HCT116 (cell line): ENCODE measurements at regions not wholly inside any gene's neighbourhood (a gene's known extent, or its start where the extent isn't known, plus 50 kb on each side); places are given as distances from the start of the nearest gene placed in this dataset.

Experiments used
- ATAC-seq: fragments of 200-7000 bp; cut with Tn5 transposase; 2 replicates; pipeline ENCODE4 v1.9.1; 2020; ENCODE audit warnings: mild to moderate bottlenecking, moderate library complexity
- BruUV-seq: library from RNA; stranded (reverse); fragments of 400-500 nt; replicated peaks from 2 replicates; lab custom pipeline; 2021; lab: Mats Ljungman, UMichigan
- CTCF ChIA-PET: fragments of 300-600 bp; sonication (Branson Sonifier 250); formaldehyde crosslinking; loops from one replicate; lab custom pipeline; 2021; ENCODE audit warnings: antibody characterized with exemption; lab: Charles Lee
- POLR2A ChIA-PET: fragments of 300-600, 350-600 bp; sonication (Branson Sonifier 250); formaldehyde crosslinking; loops from one replicate; lab custom pipeline; 2021; ENCODE audit warnings: antibody characterized with exemption; lab: Charles Lee
- RAD21 ChIA-PET, 2 experiments: fragments of 300-600 bp; sonication (Branson Sonifier 250); formaldehyde crosslinking; loops; one replicate each; lab custom pipeline; 2023; ENCODE audit warnings: low total read pairs in 2 of 2; ENCODE audit not compliant: uncharacterized antibody in 2 of 2, unreplicated experiment in 2 of 2, low non-redundant PET in 1 of 2; lab: Charles Lee
- DNase-seq: peaks from one replicate; pipeline ENCODE4 v3.0.0-alpha.2; 2010; ENCODE audit warnings: low read depth, low spot score
- H2AFZ ChIP-seq: fragments of 200-600 bp; shearing (Covaris generic), sonication (generic); 2 replicates; pipeline ENCODE4 v1.6.1; 2017; ENCODE audit warnings: low read depth, mixed run types, mixed read lengths, antibody characterized with exemption, low read length; ENCODE audit not compliant: poor library complexity, severe bottlenecking
- H3K27ac ChIP-seq: 2 replicates; pipeline ENCODE4 v1.5.1; 2012; ENCODE audit warnings: low read depth, low read length
- H3K27me3 ChIP-seq: fragments of 200-600 bp; sonication (generic); 2 replicates; pipeline ENCODE4 v1.6.1; 2016; ENCODE audit warnings: mixed run types, low read length, mixed read lengths; ENCODE audit not compliant: insufficient read depth
- H3K36me3 ChIP-seq, 2 experiments: fragments of 200-500 bp in 1 of 2; fragments of 200-600 bp in 1 of 2; sonication (Bioruptor generic) in 1 of 2; sonication (generic) in 1 of 2; 2 replicates each; pipeline versions ENCODE4 v1.5.1 to v1.6.1; 2014 to 2016; ENCODE audit warnings: low read length in 2 of 2, inconsistent platforms in 1 of 2, mixed read lengths in 1 of 2, mixed run types in 1 of 2; ENCODE audit not compliant: insufficient read depth in 2 of 2, control insufficient read depth in 1 of 2
- H3K4me1 ChIP-seq, 2 experiments: fragments of 200-600 bp in 1 of 2; sonication (generic) in 1 of 2; 2 replicates each; pipeline versions ENCODE4 v1.5.1 to v1.6.1; 2012 to 2017; ENCODE audit warnings: low read length in 2 of 2, inconsistent platforms in 1 of 2, mild to moderate bottlenecking in 1 of 2, mixed read lengths in 1 of 2, mixed run types in 1 of 2, moderate library complexity in 1 of 2; ENCODE audit not compliant: insufficient read depth in 2 of 2, control insufficient read depth in 1 of 2
- H3K4me2 ChIP-seq: fragments of 200-600 bp; sonication (generic); 2 replicates; pipeline ENCODE4 v1.6.1; 2017; ENCODE audit warnings: mixed run types, low read length, mixed read lengths
- H3K4me3 ChIP-seq, 2 experiments: fragments of 200-600 bp in 1 of 2; sonication (generic) in 1 of 2; replicated peaks in 1 of 2; 2 replicates each; pipeline ENCODE4 v1.5.1; 2011 to 2016; ENCODE audit warnings: low read length in 2 of 2, control low read depth in 1 of 2, low read depth in 1 of 2, mild to moderate bottlenecking in 1 of 2, mixed read lengths in 1 of 2, mixed run types in 1 of 2
- H3K79me2 ChIP-seq: fragments of 200-600 bp; sonication (generic); 2 replicates; pipeline ENCODE4 v1.6.1; 2017; ENCODE audit warnings: mild to moderate bottlenecking, mixed run types, low read length, moderate library complexity, mixed read lengths; ENCODE audit not compliant: insufficient read depth
- H3K9ac ChIP-seq: fragments of 200-600 bp; sonication (generic); 2 replicates; pipeline ENCODE4 v1.6.1; 2016; ENCODE audit warnings: low read length, mixed read lengths
- H3K9me2 ChIP-seq: fragments of 200-600 bp; sonication (generic), shearing (Covaris generic); 2 replicates; pipeline ENCODE4 v1.6.1; 2017; ENCODE audit warnings: mixed run types, mild to moderate bottlenecking, moderate library complexity; ENCODE audit not compliant: insufficient read depth
- H3K9me3 ChIP-seq, 2 experiments: fragments of 200-500 bp in 1 of 2; fragments of 200-600 bp in 1 of 2; sonication (Bioruptor generic) in 1 of 2; sonication (generic) in 1 of 2; 2 replicates each; pipeline ENCODE4 v1.6.1; 2014 to 2017; ENCODE audit warnings: low read length in 2 of 2, mixed read lengths in 2 of 2, inconsistent platforms in 1 of 2, low read depth in 1 of 2, mild to moderate bottlenecking in 1 of 2, mixed run types in 1 of 2, moderate library complexity in 1 of 2; ENCODE audit not compliant: control insufficient read depth in 1 of 2, insufficient read depth in 1 of 2
- H4K20me1 ChIP-seq: fragments of 200-600 bp; sonication (generic), shearing (Covaris generic); 2 replicates; pipeline ENCODE4 v1.6.1; 2017; ENCODE audit warnings: mixed run types, mild to moderate bottlenecking, moderate library complexity; ENCODE audit not compliant: insufficient read depth
- CEBPB ChIP-seq: IDR thresholded peaks from 2 replicates; pipeline ENCODE4 v1.6.1; 2012; ENCODE audit warnings: low read depth
- POLR2A ChIP-seq: IDR thresholded peaks from 2 replicates; pipeline ENCODE4 v1.7.0; 2011; ENCODE audit warnings: borderline replicate concordance; ENCODE audit not compliant: insufficient read depth, insufficient read length; ENCODE audit errors: extremely low read depth
- POLR2AphosphoS5 ChIP-seq: IDR thresholded peaks from 2 replicates; pipeline ENCODE4 v1.6.1; 2011; ENCODE audit warnings: mild to moderate bottlenecking, low read depth, low read length, moderate library complexity
- RAD21 ChIP-seq: IDR thresholded peaks from 2 replicates; pipeline ENCODE4 v1.6.1; 2012; ENCODE audit warnings: low read depth, mild to moderate bottlenecking
- SRF ChIP-seq: IDR thresholded peaks from 2 replicates; pipeline ENCODE4 v1.6.1; 2012; ENCODE audit warnings: low read depth
- TCF7L2 ChIP-seq: IDR thresholded peaks from 2 replicates; pipeline ENCODE4 v1.7.0; 2011; ENCODE audit warnings: borderline replicate concordance, inconsistent platforms; ENCODE audit not compliant: insufficient read depth, insufficient read length; ENCODE audit errors: extremely low read depth
- YY1 ChIP-seq: IDR thresholded peaks from 2 replicates; pipeline ENCODE4 v1.6.1; 2011; ENCODE audit warnings: low read length, low read depth, moderate library complexity, mild to moderate bottlenecking; ENCODE audit not compliant: insufficient replicate concordance; ENCODE audit errors: extremely low read depth
- ZFX ChIP-seq: fragments of 450-650 bp; IDR thresholded peaks from 2 replicates; pipeline ENCODE4 v1.6.1; 2017
- ZNF274 ChIP-seq: fragments of 200-500 bp; sonication (Bioruptor generic); IDR thresholded peaks from 2 replicates; pipeline ENCODE4 v1.6.1; 2014; ENCODE audit warnings: mild to moderate bottlenecking, low read depth, low read length, inconsistent platforms
- intact Hi-C: fragments of 100-400 bp; cut with micrococcal nuclease; formaldehyde crosslinking; loops from 2 replicates; pipeline ENCODE4 v1.10.0; 2022
- TF ChIP-seq, protein P1 (sequence below): IDR thresholded peaks from 2 replicates; pipeline ENCODE4 v1.6.1; 2011; ENCODE audit warnings: mild to moderate bottlenecking, low read length, moderate library complexity; ENCODE audit not compliant: insufficient replicate concordance; ENCODE audit errors: extremely low read depth

DNA sequence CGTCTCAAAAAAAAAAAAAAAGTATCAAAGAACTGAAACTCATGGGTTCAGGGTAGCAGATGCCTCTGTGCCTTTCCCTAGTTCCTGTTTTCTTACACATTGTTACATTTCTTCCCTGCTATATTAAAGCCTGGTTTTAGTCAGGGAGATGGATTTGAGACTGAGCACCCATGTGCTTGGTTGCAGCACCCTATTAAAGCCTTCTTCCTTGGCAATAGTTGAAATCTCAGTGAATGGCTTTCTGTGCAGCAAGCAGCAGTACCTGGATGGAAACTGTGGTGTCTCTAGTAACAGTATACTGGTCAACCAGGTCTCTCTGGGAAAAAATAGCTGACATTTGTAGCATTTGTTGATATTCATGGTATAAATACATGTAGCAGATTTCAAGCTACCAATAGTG lies 331.1 kb downstream of the ANKRD30A start:
- POLR2A ChIA-PET = no interaction called here

DNA sequence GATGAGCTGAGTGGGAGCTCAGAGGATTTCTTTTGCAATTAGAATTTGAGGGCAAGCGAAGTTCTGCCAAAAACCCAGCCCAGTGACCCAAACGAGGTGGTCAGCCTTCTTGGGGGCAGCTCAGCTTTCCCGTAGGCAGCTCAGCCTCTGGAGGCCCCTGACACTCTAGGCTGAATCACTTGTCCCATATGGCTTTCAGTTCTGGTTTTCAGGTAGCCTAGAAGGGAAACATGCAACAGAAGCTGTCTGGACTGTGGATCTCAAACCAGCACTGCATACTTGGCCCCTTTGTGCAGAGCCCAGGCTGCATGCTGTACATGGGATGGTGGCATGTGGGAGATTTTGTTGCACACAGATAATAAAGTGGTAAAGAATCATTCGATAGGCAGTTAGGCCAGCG lies 322.8 kb downstream of the ANKRD30A start:
- ChIA-PET CTCF (no interaction called here), RAD21 (no interaction called here), POLR2A (no interaction called here)
- H4K20me1 ChIP-seq = no peaks in the 10 kb centered on the region
- H3K27ac ChIP-seq = no peak overlapping the region
- no TSS peak for BruUV-seq
- DNase-seq (no peak), ATAC-seq (no peak)
- no peaks in the 10 kb centered on the region for H3K27me3 ChIP-seq
- TF ChIP-seq CEBPB = no peak
- no peak overlapping the region for H3K4me2 ChIP-seq
- no peaks in the 10 kb centered on the region for H3K36me3 ChIP-seq
- no peak overlapping the region for H3K4me3 ChIP-seq
- H3K9me3 ChIP-seq = peaks cover 6 to 12% of the 10 kb centered on the region in 2 experiments; a peak in 2 of 4 replicates
- H2AFZ ChIP-seq = no peak overlapping the region
- H3K9ac ChIP-seq = no peak overlapping the region
- no peaks in the 10 kb centered on the region for H3K9me2 ChIP-seq
- H3K4me1 ChIP-seq = no peaks in the 10 kb centered on the region
- no peaks in the 10 kb centered on the region for H3K79me2 ChIP-seq
- intact Hi-C loops = no loop called here

More for the DNA sequence above, 331.1 kb downstream of the ANKRD30A start:
- H3K36me3 ChIP-seq = no peaks in the 10 kb centered on the region
- no peak for ATAC-seq
- RAD21 ChIA-PET = no interaction called here
- H3K9me2 ChIP-seq = no peaks in the 10 kb centered on the region
- H3K27me3 ChIP-seq = no peaks in the 10 kb centered on the region
- no TSS peak for BruUV-seq
- no peaks in the 10 kb centered on the region for H3K79me2 ChIP-seq
- H3K27ac ChIP-seq = no peak overlapping the region
- H4K20me1 ChIP-seq = no peaks in the 10 kb centered on the region
- no peaks in the 10 kb centered on the region for H3K4me1 ChIP-seq
- no peak overlapping the region for H3K4me2 ChIP-seq
- H3K9me3 ChIP-seq = peaks cover 6 to 11% of the 10 kb centered on the region in 2 experiments; a peak in 2 of 4 replicates
- H3K9ac ChIP-seq = no peak overlapping the region
- no peak for DNase-seq
- intact Hi-C loops = no loop called here
- no peak overlapping the region for H2AFZ ChIP-seq
- CTCF ChIA-PET = no interaction called here
- TF ChIP-seq ZFX = no peak
- no peak for TF ChIP-seq TCF7L2
- no peak for TF ChIP-seq POLR2AphosphoS5
- TF ChIP-seq YY1 = no peak
- TF ChIP-seq POLR2A = no peak
- TF ChIP-seq, protein P1, sequence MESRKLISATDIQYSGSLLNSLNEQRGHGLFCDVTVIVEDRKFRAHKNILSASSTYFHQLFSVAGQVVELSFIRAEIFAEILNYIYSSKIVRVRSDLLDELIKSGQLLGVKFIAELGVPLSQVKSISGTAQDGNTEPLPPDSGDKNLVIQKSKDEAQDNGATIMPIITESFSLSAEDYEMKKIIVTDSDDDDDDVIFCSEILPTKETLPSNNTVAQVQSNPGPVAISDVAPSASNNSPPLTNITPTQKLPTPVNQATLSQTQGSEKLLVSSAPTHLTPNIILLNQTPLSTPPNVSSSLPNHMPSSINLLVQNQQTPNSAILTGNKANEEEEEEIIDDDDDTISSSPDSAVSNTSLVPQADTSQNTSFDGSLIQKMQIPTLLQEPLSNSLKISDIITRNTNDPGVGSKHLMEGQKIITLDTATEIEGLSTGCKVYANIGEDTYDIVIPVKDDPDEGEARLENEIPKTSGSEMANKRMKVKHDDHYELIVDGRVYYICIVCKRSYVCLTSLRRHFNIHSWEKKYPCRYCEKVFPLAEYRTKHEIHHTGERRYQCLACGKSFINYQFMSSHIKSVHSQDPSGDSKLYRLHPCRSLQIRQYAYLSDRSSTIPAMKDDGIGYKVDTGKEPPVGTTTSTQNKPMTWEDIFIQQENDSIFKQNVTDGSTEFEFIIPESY = no peak
- no peak for TF ChIP-seq RAD21
- no peak for TF ChIP-seq ZNF274
- TF ChIP-seq SRF = no peak
- no peak overlapping the region for H3K4me3 ChIP-seq
